Esophagus squamous epithelium (tissue), 5 donors: ENCODE measurements at regions not wholly inside any gene's neighbourhood (a gene's known extent, or its start where the extent isn't known, plus 50 kb on each side); places are given as distances from the start of the nearest gene placed in this dataset.
"Not testable (repeated sequence)": the region's sequence is repeated elsewhere in the genome, so short reads cannot be mapped to it uniquely, and the experiment has no call there.

Source experiments
- DNase-seq: peaks from one replicate; lab custom pipeline; 2025; lab: John Stamatoyannopoulos, UW
- H3K27ac ChIP-seq, 4 donors: fragments of 200-600 bp; sonication (generic); one replicate each; pipeline ENCODE4 v1.5.1; 2016 to 2019; ENCODE audit warnings: mild to moderate bottlenecking in 1 of 4
- H3K27me3 ChIP-seq, 4 donors: fragments of 200-600 bp; sonication (generic); 1 replicate in 3 of 4; 2 replicates in 1 of 4; pipeline versions ENCODE4 v1.5.1 to v1.6.0; 2017 to 2021; ENCODE audit warnings: antibody characterized with exemption in 1 of 4
- H3K36me3 ChIP-seq, 3 donors: fragments of 200-600 bp; sonication (generic); one replicate each; pipeline ENCODE4 v1.5.1; 2016 to 2019
- H3K4me1 ChIP-seq, 3 donors: fragments of 200-600 bp; sonication (generic); one replicate each; pipeline ENCODE4 v1.5.1; 2017 to 2019
- H3K4me3 ChIP-seq, 4 donors: fragments of 200-600 bp; sonication (generic); 1 replicate in 3 of 4; 2 replicates in 1 of 4; pipeline ENCODE4 v1.5.1; 2016 to 2019; ENCODE audit warnings: mild to moderate bottlenecking in 2 of 4, moderate library complexity in 1 of 4
- H3K9me3 ChIP-seq, 3 donors: fragments of 200-600 bp; sonication (generic); one replicate each; pipeline ENCODE4 v1.5.1; 2016 to 2019
- CTCF ChIP-seq, 6 experiments: fragments of 450-650 bp in 4 of 6; fragments of 200-600 bp in 2 of 6; sonication (generic) in 2 of 6; IDR thresholded peaks; one replicate each; pipeline ENCODE4 v1.5.1; 2016 to 2019; ENCODE audit warnings: antibody characterized with exemption in 6 of 6, mild to moderate bottlenecking in 4 of 6, moderate library complexity in 4 of 6
- POLR2A ChIP-seq, 4 donors: fragments of 450-650 bp; IDR thresholded peaks; one replicate each; pipeline ENCODE4 v1.6.1; 2017; ENCODE audit warnings: antibody characterized with exemption in 4 of 4, mild to moderate bottlenecking in 4 of 4, moderate library complexity in 3 of 4
- WGBS, 2 donors: methylation state at CpG; one replicate each; pipeline ENCODE4 v1.1.5; 2018; 5-methylcytosine and 5-hydroxymethylcytosine counted together
- intact Hi-C: fragments of 100-400 bp; cut with DNase I; formaldehyde crosslinking; loops from one replicate; pipeline ENCODE4 v1.15.0; 2022
- donor health status: DM: yes; HTN: yes; CAD: no.

GRCh38 chr11:126145954-126146353, 65.5 kb downstream of the RPUSD4 start:
- H3K27ac ChIP-seq = no peak overlapping the region
- peaks cover 0 to 30% (median 9%) of the 10 kb centered on the region in 3 donors for H3K4me1 ChIP-seq
- TF ChIP-seq CTCF (IDR thresholded peaks at IDR 0.05) = no peak
- TF ChIP-seq POLR2A (IDR thresholded peaks at IDR 0.05) = no peak
- peaks cover 0 to 7% (median 0%) of the 10 kb centered on the region in 4 donors for H3K27me3 ChIP-seq
- H3K9me3 ChIP-seq = no peaks in the 10 kb centered on the region
- intact Hi-C loops = no loop called here
- WGBS, 2 donors = 82 to 94% methylated on average over 3 to 7 of the region's 9 CpGs
- DNase-seq = no peak
- H3K36me3 ChIP-seq = no peaks in the 10 kb centered on the region
- no peak overlapping the region for H3K4me3 ChIP-seq

GRCh38 chr11:126143491-126143890, 68.0 kb downstream of the RPUSD4 start:
- WGBS, 2 donors = 22 to 75% methylated on average over 1 to 2 of the region's 2 CpGs
- H3K9me3 ChIP-seq, DNase-seq, intact Hi-C loops, H3K27ac ChIP-seq, H3K4me3 ChIP-seq, H3K36me3 ChIP-seq: not testable (repeated sequence)
- peaks cover 10 to 49% (median 30%) of the 10 kb centered on the region in 3 donors for H3K4me1 ChIP-seq
- H3K27me3 ChIP-seq = peaks cover 0 to 30% (median 0%) of the 10 kb centered on the region in 4 donors

GRCh38 chr11:126140926-126141280, 70.5 kb downstream of the RPUSD4 start:
- 0 to 29% methylated on average over 3 to 7 of the region's 7 CpGs for WGBS, 2 donors
- no peak for DNase-seq
- TF ChIP-seq POLR2A (IDR thresholded peaks at IDR 0.05) = no peak
- no peak for TF ChIP-seq CTCF (IDR thresholded peaks at IDR 0.05)
- Histone ChIP-seq H3K27me3 (peaks cover 0 to 37% (median 0%) of the 10 kb centered on the region in 4 donors), H3K27ac (peak overlapping the region in 2 of 4 donors; percentile 54 to 56), H3K4me3 (no peak overlapping the region), H3K9me3 (no peaks in the 10 kb centered on the region), H3K36me3 (no peaks in the 10 kb centered on the region), H3K4me1 (peaks cover 12 to 54% (median 30%) of the 10 kb centered on the region in 3 donors)
- intact Hi-C loops = no loop called here

- H3K4me1 ChIP-seq = peaks cover 12 to 54% (median 31%) of the 10 kb centered on the region in 3 donors
Measured at GRCh38 chr11:126140201-126140925, 71.1 kb downstream of the RPUSD4 start.

More at GRCh38 chr11:126140201-126140925, 71.1 kb downstream of the RPUSD4 start:
- H3K9me3 ChIP-seq = no peaks in the 10 kb centered on the region
- H3K27ac ChIP-seq = peak overlapping the region in 2 of 4 donors; percentile 54 to 56
- H3K36me3 ChIP-seq = no peaks in the 10 kb centered on the region
- WGBS, 2 donors = 38 to 47% methylated on average over 8 to 9 of the region's 9 CpGs
- H3K4me3 ChIP-seq = no peak overlapping the region
- DNase-seq = no peak
- intact Hi-C loops = no loop called here
- peaks cover 0 to 37% (median 0%) of the 10 kb centered on the region in 4 donors for H3K27me3 ChIP-seq
- TF ChIP-seq CTCF (IDR thresholded peaks at IDR 0.05) (no peak), POLR2A (IDR thresholded peaks at IDR 0.05) (no peak)
